Activated CD8-positive, alpha-beta memory T cell treated with anti-CD3 and anti-CD28 coated beads, Interleukin-2, amount 50 U/mL, for 24 hours (primary cell): ENCODE measurements at regions not wholly inside any gene's neighbourhood (a gene's known extent, or its start where the extent isn't known, plus 50 kb on each side); places are given as distances from the start of the nearest gene placed in this dataset.
"Not testable (repeated sequence)": the region's sequence is repeated elsewhere in the genome, so short reads cannot be mapped to it uniquely, and the experiment has no call there.

Experiments used
- DNase-seq: peaks from one replicate; pipeline ENCODE4 v3.0.0-alpha.2; 2020; ENCODE audit errors: extremely low read depth

GRCh38 chr15:84152381-84152979 lies 83.1 kb upstream of the GOLGA6L4 start:
- not testable (repeated sequence) for DNase-seq

GRCh38 chr15:84153655-84154140 lies 81.9 kb upstream of the GOLGA6L4 start:
- DNase-seq = not testable (repeated sequence)

- not testable (repeated sequence) for DNase-seq
These were observed 81.3 kb upstream of the GOLGA6L4 start for GRCh38 chr15:84154314-84154713.

GRCh38 chr15:84154787-84155186 lies 80.8 kb upstream of the GOLGA6L4 start:
- not testable (repeated sequence) for DNase-seq

GRCh38 chr15:84155792-84156587 lies 79.6 kb upstream of the GOLGA6L4 start:
- not testable (repeated sequence) for DNase-seq

- not testable (repeated sequence) for DNase-seq
These were observed 79.1 kb upstream of the GOLGA6L4 start for GRCh38 chr15:84156588-84156840.

- not testable (repeated sequence) for DNase-seq
These were observed 78.4 kb upstream of the GOLGA6L4 start for GRCh38 chr15:84157056-84157632.

GRCh38 chr15:84157857-84158256 lies 77.7 kb upstream of the GOLGA6L4 start:
- DNase-seq = not testable (repeated sequence)

- DNase-seq = not testable (repeated sequence)
These were observed 76.0 kb upstream of the GOLGA6L4 start for GRCh38 chr15:84159346-84160269.

- not testable (repeated sequence) for DNase-seq
These were observed 70.9 kb upstream of the GOLGA6L4 start for GRCh38 chr15:84164423-84165292.

GRCh38 chr15:84170029-84170428 lies 65.5 kb upstream of the GOLGA6L4 start:
- not testable (repeated sequence) for DNase-seq

GRCh38 chr15:84173231-84173610 lies 62.4 kb upstream of the GOLGA6L4 start:
- not testable (repeated sequence) for DNase-seq
